MM.1S (cell line): ENCODE measurements at regions not wholly inside any gene's neighbourhood (a gene's known extent, or its start where the extent isn't known, plus 50 kb on each side); places are given as distances from the start of the nearest gene placed in this dataset.

ENCODE experiments used
- DNase-seq: peaks from one replicate; pipeline ENCODE4 v3.0.0-alpha.2; 2015
- H2AFZ ChIP-seq: fragments of 300-600 bp; sonication (generic); 2 replicates; pipeline ENCODE4 v1.6.0; 2016; ENCODE audit warnings: antibody characterized with exemption, low read length
- H3F3A ChIP-seq: fragments of 300-600 bp; sonication (generic); 2 replicates; pipeline ENCODE4 v1.6.1; 2016; ENCODE audit warnings: mild to moderate bottlenecking, antibody characterized with exemption, low read length, moderate library complexity, mixed read lengths; ENCODE audit not compliant: insufficient read depth
- H3K27ac ChIP-seq: fragments of 300-600 bp; sonication (generic); 2 replicates; pipeline ENCODE4 v1.5.1; 2016; ENCODE audit warnings: mild to moderate bottlenecking, low read length
- H3K27me3 ChIP-seq: fragments of 300-600 bp; sonication (generic); replicated peaks from 2 replicates; pipeline ENCODE4 v1.6.0; 2016; ENCODE audit warnings: low read length; ENCODE audit not compliant: insufficient read depth
- H3K36me3 ChIP-seq: fragments of 300-600 bp; sonication (generic); replicated peaks from 2 replicates; pipeline ENCODE4 v1.6.1; 2016; ENCODE audit warnings: mild to moderate bottlenecking, low read length, mixed read lengths; ENCODE audit not compliant: insufficient read depth
- H3K4me1 ChIP-seq: fragments of 300-600 bp; sonication (generic); 2 replicates; pipeline ENCODE4 v1.6.1; 2016; ENCODE audit warnings: low read length, mixed read lengths
- H3K4me2 ChIP-seq: fragments of 300-600 bp; sonication (generic); 2 replicates; pipeline ENCODE4 v1.6.0; 2016; ENCODE audit warnings: low read depth, low read length
- H3K4me3 ChIP-seq: fragments of 300-600 bp; sonication (generic); 2 replicates; pipeline ENCODE4 v1.5.1; 2016; ENCODE audit warnings: low read length, mixed read lengths
- H3K79me2 ChIP-seq: fragments of 300-600 bp; sonication (generic); 2 replicates; pipeline ENCODE4 v1.6.1; 2016; ENCODE audit warnings: mixed run types, low read length, mixed read lengths
- H3K9ac ChIP-seq: fragments of 300-600 bp; sonication (generic); 2 replicates; pipeline ENCODE4 v1.6.1; 2016; ENCODE audit warnings: low read length, mixed read lengths
- H3K9me2 ChIP-seq: fragments of 300-600 bp; sonication (generic); replicated peaks from 2 replicates; pipeline ENCODE4 v1.6.1; 2016; ENCODE audit warnings: mild to moderate bottlenecking, low read length, mixed read lengths; ENCODE audit not compliant: insufficient read depth
- H3K9me3 ChIP-seq: fragments of 300-600 bp; sonication (generic); replicated peaks from 2 replicates; pipeline ENCODE4 v1.6.1; 2016; ENCODE audit warnings: mild to moderate bottlenecking, low read length, mixed read lengths; ENCODE audit not compliant: insufficient read depth
- H4K20me1 ChIP-seq: fragments of 300-600 bp; sonication (generic); 2 replicates; pipeline ENCODE4 v1.6.1; 2016; ENCODE audit warnings: mild to moderate bottlenecking, low read length, moderate library complexity, mixed read lengths; ENCODE audit not compliant: insufficient read depth
- CTCF ChIP-seq: fragments of 300-600 bp; sonication (generic); IDR thresholded peaks from 2 replicates; pipeline ENCODE4 v1.5.1; 2016; ENCODE audit warnings: antibody characterized with exemption, low read length, mixed read lengths
- EZH2 ChIP-seq: fragments of 300-600 bp; sonication (generic); optimal IDR thresholded peaks from 2 replicates; pipeline ENCODE3; 2017; ENCODE audit warnings: low read depth, mild to moderate bottlenecking, antibody characterized with exemption, low read length, mixed read lengths
- EZH2phosphoT487 ChIP-seq: fragments of 300-600 bp; sonication (generic); IDR thresholded peaks from 2 replicates; pipeline ENCODE4 v1.6.1; 2018; ENCODE audit warnings: antibody characterized with exemption, low read length

GRCh38 chr14:97361181-97361580 is 564.0 kb downstream of the VRK1 start:
- no peak for TF ChIP-seq CTCF
- TF ChIP-seq EZH2, result no peak
- no peak for TF ChIP-seq EZH2phosphoT487
- no peak overlapping the region for H3K4me2 ChIP-seq
- no peak for DNase-seq
- no peaks in the 10 kb centered on the region for H3F3A ChIP-seq
- no peaks in the 10 kb centered on the region for H3K79me2 ChIP-seq
- no peak overlapping the region for H3K9ac ChIP-seq
- H3K27ac ChIP-seq, result no peak overlapping the region
- H2AFZ ChIP-seq, result no peak overlapping the region
- no peaks in the 10 kb centered on the region for H3K9me2 ChIP-seq
- H3K4me3 ChIP-seq, result no peak overlapping the region
- H3K4me1 ChIP-seq, result no peaks in the 10 kb centered on the region
- H3K27me3 ChIP-seq, result no peaks in the 10 kb centered on the region
- no peaks in the 10 kb centered on the region for H3K36me3 ChIP-seq
- no peaks in the 10 kb centered on the region for H4K20me1 ChIP-seq
- H3K9me3 ChIP-seq, result no peaks in the 10 kb centered on the region

- DNase-seq, result no peak
- H4K20me1 ChIP-seq, result no peaks in the 10 kb centered on the region
- H3F3A ChIP-seq, result no peaks in the 10 kb centered on the region
- H2AFZ ChIP-seq, result no peak overlapping the region
- H3K9me2 ChIP-seq, result no peaks in the 10 kb centered on the region
- no peak overlapping the region for H3K4me2 ChIP-seq
- no peaks in the 10 kb centered on the region for H3K27me3 ChIP-seq
- no peaks in the 10 kb centered on the region for H3K4me1 ChIP-seq
- no peaks in the 10 kb centered on the region for H3K79me2 ChIP-seq
- TF ChIP-seq EZH2, result no peak
- TF ChIP-seq CTCF, result no peak
- no peak for TF ChIP-seq EZH2phosphoT487
- H3K9me3 ChIP-seq, result no peaks in the 10 kb centered on the region
- no peaks in the 10 kb centered on the region for H3K36me3 ChIP-seq
- H3K27ac ChIP-seq, result no peak overlapping the region
- no peak overlapping the region for H3K4me3 ChIP-seq
- no peak overlapping the region for H3K9ac ChIP-seq
Measured at GRCh38 chr14:97361958-97362357, 564.8 kb downstream of the VRK1 start.

GRCh38 chr14:97366400-97366799 is 569.2 kb downstream of the VRK1 start:
- Histone ChIP-seq H3K4me1 (no peaks in the 10 kb centered on the region), H3K4me2 (no peak overlapping the region), H3K36me3 (no peaks in the 10 kb centered on the region), H3K9me2 (no peaks in the 10 kb centered on the region), H4K20me1 (no peaks in the 10 kb centered on the region), H3K27me3 (no peaks in the 10 kb centered on the region), H3K4me3 (no peak overlapping the region), H3K9me3 (no peaks in the 10 kb centered on the region), H3K79me2 (no peaks in the 10 kb centered on the region), H3K9ac (no peak overlapping the region), H2AFZ (no peak overlapping the region), H3K27ac (no peak overlapping the region), H3F3A (no peaks in the 10 kb centered on the region)
- TF ChIP-seq EZH2phosphoT487 (no peak), EZH2 (no peak), CTCF (no peak)
- no peak for DNase-seq
